ENCODE measurements at regions not wholly inside any gene's neighbourhood (a gene's known extent, or its start where the extent isn't known, plus 50 kb on each side); places are given as distances from the start of the nearest gene placed in this dataset.

DNA sequence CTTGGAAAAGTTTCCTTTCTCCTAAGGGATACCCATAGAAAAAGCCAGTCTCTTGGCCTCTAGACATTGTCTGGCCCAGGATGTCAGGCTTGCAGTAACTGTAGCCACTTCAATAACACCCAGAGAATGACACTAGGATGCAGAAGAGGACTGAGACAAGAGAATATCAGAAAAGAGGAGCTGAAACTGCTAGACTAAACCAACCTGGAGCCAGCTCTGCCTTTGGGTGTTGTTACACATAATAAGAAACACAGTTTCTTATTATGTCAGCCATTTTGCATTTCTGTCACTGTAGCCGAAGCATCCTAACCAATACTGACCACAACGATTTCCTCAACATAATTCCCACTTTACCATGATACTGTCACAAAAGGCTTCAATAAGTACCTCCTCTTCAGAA lies 72.2 kb upstream of the RCN1 start:
- Mint-ChIP-seq H3K27me3 (ENCODE audit: low read depth) (peaks cover 2% of the 10 kb centered on the region), H3K4me3 (ENCODE audit: low read depth) (no peak overlapping the region), H3K9me3 (no peaks in the 10 kb centered on the region), H3K36me3 (ENCODE audit: low read depth) (no peaks in the 10 kb centered on the region), H3K4me1 (ENCODE audit: low read depth) (no peaks in the 10 kb centered on the region), H3K27ac (no peak overlapping the region)
- DNase-seq (ENCODE audit: low spot score) = no peak
- intact Hi-C loops (cut with micrococcal nuclease) = no loop called here

DNA sequence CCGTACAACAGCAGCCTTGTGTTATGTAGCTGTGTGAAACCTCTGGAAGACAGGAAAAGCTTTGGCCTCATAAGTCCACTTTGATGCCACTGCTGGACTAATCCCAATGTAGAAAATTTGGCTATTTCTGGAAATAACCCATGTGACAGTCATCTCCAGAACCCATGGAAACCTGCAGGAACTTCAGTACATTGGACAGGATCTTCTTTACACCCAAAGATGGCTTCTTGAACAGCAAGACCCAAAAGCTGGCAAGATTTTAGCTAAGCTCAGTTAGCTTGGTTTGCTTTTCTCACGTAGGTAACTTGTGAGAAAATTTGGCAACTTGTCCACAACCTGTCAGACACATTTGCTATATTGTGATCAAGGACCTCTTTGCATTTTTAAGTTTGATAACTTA lies 74.8 kb upstream of the RCN1 start:
- Mint-ChIP-seq H3K36me3 (ENCODE audit: low read depth) (no peaks in the 10 kb centered on the region), H3K27ac (no peak overlapping the region), H3K27me3 (ENCODE audit: low read depth) (no peaks in the 10 kb centered on the region), H3K4me3 (ENCODE audit: low read depth) (no peak overlapping the region), H3K9me3 (no peaks in the 10 kb centered on the region), H3K4me1 (ENCODE audit: low read depth) (no peaks in the 10 kb centered on the region)
- intact Hi-C loops (cut with micrococcal nuclease) = no loop called here
- DNase-seq (ENCODE audit: low spot score) = no peak

DNA sequence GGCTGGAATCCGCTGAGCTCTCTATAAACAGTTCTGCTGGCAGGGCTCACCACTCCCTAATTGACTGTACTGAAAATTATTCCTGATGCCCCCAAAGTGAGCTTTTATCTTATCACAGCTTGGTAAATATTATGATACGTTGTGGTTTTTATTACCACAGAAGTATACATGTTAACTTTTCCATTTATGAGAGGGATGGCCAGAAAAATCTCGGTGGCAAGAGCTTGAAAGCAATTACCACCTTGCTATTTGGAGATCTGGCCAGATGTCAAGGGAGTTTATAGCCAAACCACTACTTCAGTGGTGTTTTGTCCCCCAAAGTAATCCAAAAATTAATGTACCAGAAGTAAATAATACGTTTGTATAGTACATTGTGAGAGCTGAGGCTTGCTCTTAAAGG lies 75.4 kb upstream of the RCN1 start:
- no peak overlapping the region for H3K27ac Mint-ChIP-seq

DNA sequence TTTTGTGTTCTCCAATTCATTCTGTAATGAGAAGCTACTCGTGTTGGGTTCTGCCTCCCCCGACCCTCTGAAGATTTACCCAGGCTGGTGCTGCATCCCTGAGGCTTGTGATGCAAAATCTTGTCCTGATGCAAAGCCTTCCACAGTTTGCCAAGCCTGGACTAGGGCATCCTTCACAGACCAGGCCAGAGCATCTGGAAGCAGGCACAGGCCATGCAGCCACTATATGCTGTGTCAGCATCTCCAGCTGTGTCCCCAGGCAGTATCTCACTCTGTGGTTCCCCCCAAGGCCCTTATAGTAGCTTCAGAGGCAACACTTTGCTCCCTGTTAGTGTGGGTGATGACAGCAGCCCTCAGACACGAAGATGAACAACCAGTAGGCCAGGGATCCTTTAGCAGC lies 77.3 kb upstream of the RCN1 start:
- H3K36me3 Mint-ChIP-seq (ENCODE audit: low read depth) = no peaks in the 10 kb centered on the region
- H3K27ac Mint-ChIP-seq = no peak overlapping the region
- peaks cover 5% of the 10 kb centered on the region for H3K27me3 Mint-ChIP-seq (ENCODE audit: low read depth)
- DNase-seq (ENCODE audit: low spot score) = no peak
- no peaks in the 10 kb centered on the region for H3K9me3 Mint-ChIP-seq
- H3K4me3 Mint-ChIP-seq (ENCODE audit: low read depth) = no peak overlapping the region
- intact Hi-C loops (cut with micrococcal nuclease) = no loop called here
- no peaks in the 10 kb centered on the region for H3K4me1 Mint-ChIP-seq (ENCODE audit: low read depth)

More for the DNA sequence above, 75.4 kb upstream of the RCN1 start:
- peaks cover 4% of the 10 kb centered on the region for H3K27me3 Mint-ChIP-seq (ENCODE audit: low read depth)
- H3K36me3 Mint-ChIP-seq (ENCODE audit: low read depth) = no peaks in the 10 kb centered on the region
- intact Hi-C loops (cut with micrococcal nuclease) = no loop called here
- no peaks in the 10 kb centered on the region for H3K4me1 Mint-ChIP-seq (ENCODE audit: low read depth)
- no peak for DNase-seq (ENCODE audit: low spot score)
- no peaks in the 10 kb centered on the region for H3K9me3 Mint-ChIP-seq
- H3K4me3 Mint-ChIP-seq (ENCODE audit: low read depth) = no peak overlapping the region

DNA sequence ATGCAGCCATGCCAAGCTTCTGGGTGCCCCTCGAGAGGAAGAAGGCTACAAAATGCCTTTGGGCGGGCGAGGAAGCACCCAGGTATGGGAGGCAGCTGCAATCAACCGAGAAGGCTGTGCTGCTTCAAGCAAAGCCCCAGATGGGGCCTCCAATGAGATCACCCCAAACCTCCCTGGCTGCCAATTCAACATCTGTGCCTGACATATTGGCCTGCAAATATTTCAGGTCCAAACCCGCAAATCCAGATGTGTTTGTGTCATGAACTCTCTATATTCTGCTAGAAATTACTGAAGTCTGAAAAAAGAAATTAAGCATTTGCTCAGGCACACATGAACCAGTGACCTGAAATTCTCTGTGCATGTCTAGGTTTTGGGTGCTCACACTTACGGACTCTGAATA lies 78.8 kb upstream of the RCN1 start:
- Mint-ChIP-seq H3K4me1 (ENCODE audit: low read depth) (no peaks in the 10 kb centered on the region), H3K4me3 (ENCODE audit: low read depth) (no peak overlapping the region), H3K27me3 (ENCODE audit: low read depth) (peaks cover 5% of the 10 kb centered on the region), H3K9me3 (no peaks in the 10 kb centered on the region), H3K27ac (no peak overlapping the region), H3K36me3 (ENCODE audit: low read depth) (no peaks in the 10 kb centered on the region)
- intact Hi-C loops (cut with micrococcal nuclease) = no loop called here
- no peak for DNase-seq (ENCODE audit: low spot score)

DNA sequence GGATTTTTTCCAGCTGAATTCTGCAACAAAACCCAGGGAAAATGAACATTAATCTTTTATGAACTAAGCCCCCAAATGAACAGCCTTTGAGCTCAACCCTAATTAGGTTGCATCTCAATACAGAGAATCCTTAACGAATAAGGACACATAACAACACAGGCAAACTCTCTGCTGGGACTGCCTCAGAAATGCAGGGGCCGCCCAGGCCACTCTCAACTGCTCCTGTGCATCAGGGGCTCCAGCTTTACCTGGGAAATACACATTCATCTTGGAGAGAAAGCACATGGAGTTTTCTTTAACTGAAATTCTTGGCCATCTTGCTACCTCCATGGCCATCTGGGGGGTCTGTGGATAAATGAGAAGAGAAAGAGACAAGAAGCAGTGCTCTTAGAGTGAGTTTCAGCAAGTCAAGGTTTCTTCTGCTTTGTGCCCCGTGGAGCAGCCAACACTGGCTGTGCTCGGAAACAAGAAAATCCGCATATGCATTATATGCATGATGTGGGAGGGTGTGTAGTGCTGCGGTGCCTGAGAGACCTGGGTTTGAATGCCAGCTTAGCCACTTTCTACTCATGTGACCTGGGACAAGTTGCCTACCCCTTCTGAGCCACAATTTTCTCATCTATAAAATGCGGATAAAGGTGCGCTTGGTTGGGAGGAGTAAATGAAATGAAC lies 81.9 kb upstream of the RCN1 start:
- H3K4me1 Mint-ChIP-seq (ENCODE audit: low read depth) = no peaks in the 10 kb centered on the region
- DNase-seq (ENCODE audit: low spot score) = no peak
- intact Hi-C loops (cut with micrococcal nuclease) = loop anchor here (5.0 kb wide), 1 partner anchor 612 kb away; no protein-coding TSS in a partner anchor
- no peak overlapping the region for H3K4me3 Mint-ChIP-seq (ENCODE audit: low read depth)
- peaks cover 7% of the 10 kb centered on the region for H3K27me3 Mint-ChIP-seq (ENCODE audit: low read depth)
- H3K9me3 Mint-ChIP-seq = no peaks in the 10 kb centered on the region
- H3K27ac Mint-ChIP-seq = no peak overlapping the region
- H3K36me3 Mint-ChIP-seq (ENCODE audit: low read depth) = no peaks in the 10 kb centered on the region

DNA sequence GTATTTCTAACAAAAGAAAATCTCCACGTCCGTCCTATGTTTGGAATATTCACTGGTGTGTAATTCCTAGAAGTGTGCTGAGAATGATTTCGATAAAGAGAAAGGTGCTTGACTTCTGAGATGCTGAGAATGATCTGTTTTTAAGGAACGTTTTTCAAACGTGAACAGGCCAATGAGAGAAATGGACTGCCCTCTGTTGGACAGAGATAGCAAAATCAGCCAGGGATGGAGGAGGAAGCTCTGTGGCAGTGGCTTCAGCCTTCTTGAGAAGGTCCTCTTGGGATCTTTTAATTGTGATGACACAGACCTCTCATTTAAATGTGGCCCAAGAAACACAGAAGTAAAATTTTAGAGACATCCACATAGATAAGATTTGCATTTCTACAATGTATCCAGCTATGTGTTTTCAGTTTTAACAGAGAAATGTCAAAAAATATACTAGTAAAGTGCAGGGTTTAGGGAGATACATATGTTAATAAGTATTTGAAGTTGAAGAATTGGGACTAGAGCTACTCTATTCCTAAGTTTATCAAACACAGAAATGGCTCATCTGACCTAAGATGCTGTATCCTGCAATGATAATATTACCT lies 84.0 kb upstream of the RCN1 start:
- no peak overlapping the region for H3K4me3 Mint-ChIP-seq (ENCODE audit: low read depth)
- H3K4me1 Mint-ChIP-seq (ENCODE audit: low read depth) = no peaks in the 10 kb centered on the region
- H3K9me3 Mint-ChIP-seq = no peaks in the 10 kb centered on the region
- H3K36me3 Mint-ChIP-seq (ENCODE audit: low read depth) = no peaks in the 10 kb centered on the region
- no peak for DNase-seq (ENCODE audit: low spot score)
- H3K27me3 Mint-ChIP-seq (ENCODE audit: low read depth) = peaks cover 8% of the 10 kb centered on the region
- intact Hi-C loops (cut with micrococcal nuclease) = loop anchor here (5.0 kb wide), 1 partner anchor 610 kb away; no protein-coding TSS in a partner anchor
- no peak overlapping the region for H3K27ac Mint-ChIP-seq

DNA sequence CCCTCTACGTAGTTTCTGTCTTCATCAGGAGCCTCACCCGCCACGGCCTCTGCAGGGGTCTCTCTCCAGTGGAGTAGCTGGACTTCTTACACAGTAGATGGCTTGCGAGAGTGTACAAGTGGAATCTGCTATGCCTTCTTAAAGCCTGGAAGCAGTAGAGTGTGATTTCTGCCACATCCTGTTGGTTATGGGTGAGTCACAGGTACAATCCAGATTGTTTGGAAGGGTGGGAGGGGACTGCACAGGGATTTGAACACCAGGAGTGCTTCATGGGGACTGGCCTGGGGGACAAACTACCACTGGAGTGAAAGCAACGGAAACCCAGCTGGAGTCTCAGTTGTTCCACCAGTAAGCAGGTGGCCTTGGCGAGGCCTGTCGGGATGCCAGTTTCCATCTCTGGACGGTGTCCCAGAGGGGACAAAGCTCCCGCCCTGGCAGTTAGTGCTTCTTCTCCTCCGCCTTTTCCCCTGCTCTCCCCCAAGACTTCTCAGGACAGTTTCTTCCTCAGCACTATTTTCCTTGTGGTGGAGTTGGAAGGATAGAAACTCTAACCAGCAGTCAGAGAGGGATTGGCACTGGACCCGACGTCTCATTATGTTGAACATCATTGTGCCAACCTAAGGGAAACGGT lies 85.0 kb upstream of the RCN1 start:
- H3K36me3 Mint-ChIP-seq (ENCODE audit: low read depth) = no peaks in the 10 kb centered on the region
- no peak for DNase-seq (ENCODE audit: low spot score)
- intact Hi-C loops (cut with micrococcal nuclease) = loop anchor here (5.0 kb wide), 1 partner anchor 609 kb away; no protein-coding TSS in a partner anchor
- H3K9me3 Mint-ChIP-seq = no peaks in the 10 kb centered on the region
- H3K27me3 Mint-ChIP-seq (ENCODE audit: low read depth) = peaks cover 8% of the 10 kb centered on the region
- H3K4me3 Mint-ChIP-seq (ENCODE audit: low read depth) = no peak overlapping the region
- H3K27ac Mint-ChIP-seq = no peak overlapping the region
- no peaks in the 10 kb centered on the region for H3K4me1 Mint-ChIP-seq (ENCODE audit: low read depth)

DNA sequence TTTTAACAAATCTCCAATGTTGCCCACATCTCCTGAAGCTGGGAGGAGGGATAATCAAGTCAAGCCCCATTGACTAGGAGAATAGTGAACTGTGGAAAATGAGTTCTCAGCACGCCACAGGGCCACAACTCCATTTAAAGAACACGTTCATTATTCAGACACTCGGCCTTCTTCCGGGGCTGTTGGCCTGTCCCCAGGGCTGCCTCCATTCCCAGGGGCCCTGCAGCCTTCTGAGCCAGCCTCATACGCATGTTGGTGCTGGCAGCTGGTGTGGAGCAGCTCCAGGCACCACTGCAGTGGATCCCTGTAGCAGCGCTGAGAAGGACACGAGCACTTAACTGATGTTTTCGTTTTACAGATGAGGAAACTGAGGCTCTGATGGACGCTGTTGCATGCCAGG lies 87.5 kb upstream of the RCN1 start:
- no peak for DNase-seq (ENCODE audit: low spot score)
- intact Hi-C loops (cut with micrococcal nuclease) = no loop called here
- Mint-ChIP-seq H3K27ac (no peak overlapping the region), H3K4me3 (ENCODE audit: low read depth) (no peak overlapping the region), H3K9me3 (no peaks in the 10 kb centered on the region), H3K4me1 (ENCODE audit: low read depth) (no peaks in the 10 kb centered on the region), H3K36me3 (ENCODE audit: low read depth) (no peaks in the 10 kb centered on the region), H3K27me3 (ENCODE audit: low read depth) (peaks cover 3% of the 10 kb centered on the region)

DNA sequence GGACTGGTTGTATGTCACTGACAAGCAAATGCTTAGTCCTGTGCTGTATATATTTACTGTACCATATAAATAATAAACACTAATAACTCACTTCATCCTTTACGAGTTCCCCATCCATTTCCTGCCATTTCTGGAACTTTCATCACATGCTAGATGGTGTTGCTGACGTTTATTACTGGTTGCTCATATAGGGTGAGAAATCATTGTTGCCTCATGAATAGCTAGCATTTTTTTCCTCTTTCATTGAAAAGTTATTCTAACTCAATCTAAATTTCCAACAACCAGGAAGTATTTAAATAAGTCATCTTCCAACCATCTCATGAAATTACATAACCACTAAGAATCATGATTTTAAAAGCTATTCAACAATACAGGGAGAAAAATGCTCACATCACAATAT lies 88.6 kb upstream of the RCN1 start:
- no peaks in the 10 kb centered on the region for H3K9me3 Mint-ChIP-seq
- no peak overlapping the region for H3K27ac Mint-ChIP-seq
- intact Hi-C loops (cut with micrococcal nuclease) = no loop called here
- H3K4me1 Mint-ChIP-seq (ENCODE audit: low read depth) = no peaks in the 10 kb centered on the region
- no peak for DNase-seq (ENCODE audit: low spot score)
- no peaks in the 10 kb centered on the region for H3K36me3 Mint-ChIP-seq (ENCODE audit: low read depth)
- H3K27me3 Mint-ChIP-seq (ENCODE audit: low read depth) = peaks cover 3% of the 10 kb centered on the region
- no peak overlapping the region for H3K4me3 Mint-ChIP-seq (ENCODE audit: low read depth)

DNA sequence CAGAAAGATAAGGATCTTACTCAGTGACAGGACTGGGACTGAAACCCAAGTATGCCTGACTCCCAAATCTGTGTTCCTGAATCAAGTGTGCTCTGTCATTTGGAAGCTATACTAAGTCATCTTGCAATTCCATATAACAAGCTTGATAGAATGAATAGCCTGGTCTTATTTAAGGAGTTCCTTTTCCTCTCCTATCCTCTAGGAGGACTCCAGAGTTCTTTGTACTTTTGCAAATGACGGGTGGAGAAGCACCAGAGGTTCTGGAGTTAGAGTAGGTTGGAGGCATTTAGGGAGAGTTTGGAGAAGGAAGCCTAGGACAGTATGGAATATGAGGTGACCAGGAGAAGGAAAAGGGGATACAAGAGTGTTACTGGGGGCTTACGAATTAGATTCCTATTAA lies 92.9 kb upstream of the RCN1 start:
- no peaks in the 10 kb centered on the region for H3K27me3 Mint-ChIP-seq (ENCODE audit: low read depth)
- intact Hi-C loops (cut with micrococcal nuclease) = no loop called here
- no peak overlapping the region for H3K27ac Mint-ChIP-seq
- no peak for DNase-seq (ENCODE audit: low spot score)
- H3K36me3 Mint-ChIP-seq (ENCODE audit: low read depth) = no peaks in the 10 kb centered on the region
- no peak overlapping the region for H3K4me3 Mint-ChIP-seq (ENCODE audit: low read depth)
- peaks cover 13% of the 10 kb centered on the region for H3K4me1 Mint-ChIP-seq (ENCODE audit: low read depth)
- H3K9me3 Mint-ChIP-seq = no peaks in the 10 kb centered on the region

DNA sequence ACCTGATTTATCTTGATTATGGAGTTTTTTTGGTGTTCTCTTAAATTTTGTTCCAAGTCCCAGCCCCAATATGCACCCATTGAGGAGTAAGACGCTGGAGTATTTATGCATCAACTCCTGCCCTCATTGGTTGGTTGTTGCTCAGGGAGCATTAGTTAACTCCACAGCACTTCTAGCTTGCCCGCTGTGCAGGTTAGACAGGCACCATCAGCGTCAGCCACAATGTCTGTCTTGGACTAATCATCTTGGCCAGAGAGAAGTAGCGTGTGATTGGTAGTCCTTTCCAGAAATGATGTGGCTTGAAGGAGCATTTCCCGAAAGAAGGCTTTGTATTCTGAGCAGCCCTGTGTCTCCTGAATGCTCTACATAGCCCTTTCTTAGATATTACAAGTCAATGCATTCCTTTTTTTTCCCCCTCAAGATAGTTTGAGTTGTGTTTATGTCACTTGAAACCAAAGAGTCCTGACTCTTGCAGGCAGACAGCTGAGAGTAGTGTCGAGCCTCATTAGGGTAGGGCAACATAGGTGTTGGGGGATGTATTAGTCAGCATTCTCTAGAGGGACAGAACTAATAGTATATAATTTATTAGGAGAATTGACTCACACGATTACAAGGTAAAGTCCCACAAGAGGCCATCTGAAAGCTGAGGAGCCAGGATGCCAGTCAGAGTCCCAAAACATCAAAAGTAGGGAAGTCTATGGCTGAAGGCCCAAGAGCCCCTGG lies 94.6 kb upstream of the RCN1 start:
- no peak overlapping the region for H3K4me3 Mint-ChIP-seq (ENCODE audit: low read depth)
- H3K27ac Mint-ChIP-seq = no peak overlapping the region
- H3K27me3 Mint-ChIP-seq (ENCODE audit: low read depth) = no peaks in the 10 kb centered on the region

More for the DNA sequence above, 94.6 kb upstream of the RCN1 start:
- DNase-seq (ENCODE audit: low spot score) = no peak
- Mint-ChIP-seq H3K36me3 (ENCODE audit: low read depth) (no peaks in the 10 kb centered on the region), H3K9me3 (no peaks in the 10 kb centered on the region), H3K4me1 (ENCODE audit: low read depth) (peaks cover 13% of the 10 kb centered on the region)
- intact Hi-C loops (cut with micrococcal nuclease) = no loop called here
